Prostate gland (tissue), 2 donors: ENCODE measurements at regions not wholly inside any gene's neighbourhood (a gene's known extent, or its start where the extent isn't known, plus 50 kb on each side); places are given as distances from the start of the nearest gene placed in this dataset.

ENCODE experiments used
- CTCF ChIP-seq, 4 experiments: fragments of 200-600 bp in 2 of 4; fragments of 450-650 bp in 2 of 4; sonication (generic) in 2 of 4; IDR thresholded peaks; 1 replicate in 3 of 4; 2 replicates in 1 of 4; pipeline ENCODE4 v1.5.1; 2016 to 2019; ENCODE audit warnings: antibody characterized with exemption in 4 of 4, mild to moderate bottlenecking in 2 of 4, moderate library complexity in 2 of 4
- POLR2A ChIP-seq: fragments of 450-650 bp; IDR thresholded peaks from one replicate; pipeline ENCODE4 v1.6.1; 2016; ENCODE audit warnings: antibody characterized with exemption, mild to moderate bottlenecking
- POLR2AphosphoS5 ChIP-seq: sonication (generic); formaldehyde crosslinking; IDR thresholded peaks from one replicate; pipeline ENCODE4 v1.6.1; 2017; ENCODE audit warnings: antibody characterized with exemption

- no peak for TF ChIP-seq POLR2A
- TF ChIP-seq CTCF (IDR thresholded peaks at IDR 0.05) = no peak
- TF ChIP-seq POLR2AphosphoS5 = no peak
These were observed 188.4 kb upstream of the THRB start for GRCh38 chr3:24683090-24683489.
